HL-60 (cell line): ENCODE measurements at regions not wholly inside any gene's neighbourhood (a gene's known extent, or its start where the extent isn't known, plus 50 kb on each side); places are given as distances from the start of the nearest gene placed in this dataset.

Source experiments
- DNase-seq, 2 experiments: peaks; one replicate each; pipeline ENCODE4 v3.0.0-alpha.2; 2010 to 2020; ENCODE audit warnings: low read depth in 1 of 2, low spot score in 1 of 2
- H3K27ac ChIP-seq: fragments of 250-450 bp; sonication (Bioruptor Pico); replicated peaks from 2 replicates; pipeline ENCODE4 v1.5.1; 2020; ENCODE audit warnings: mild to moderate bottlenecking, moderate library complexity
- H3K27me3 ChIP-seq: fragments of 250-450 bp; sonication (Bioruptor Pico); 2 replicates; pipeline ENCODE4 v1.5.1; 2021; ENCODE audit warnings: mild to moderate bottlenecking, moderate library complexity; ENCODE audit not compliant: insufficient read depth, poor library complexity, severe bottlenecking
- H3K4me3 ChIP-seq: replicated peaks from 2 replicates; pipeline ENCODE4 v1.5.1; 2011; ENCODE audit warnings: mild to moderate bottlenecking, control low read depth, low read length; ENCODE audit not compliant: insufficient read depth
- GABPA ChIP-seq: IDR thresholded peaks from 2 replicates; pipeline ENCODE4 v1.6.1; 2012; ENCODE audit warnings: low read depth
- POLR2AphosphoS5 ChIP-seq: IDR thresholded peaks from 2 replicates; pipeline ENCODE4 v1.6.1; 2012; ENCODE audit warnings: low read depth
- REST ChIP-seq: IDR thresholded peaks from 2 replicates; pipeline ENCODE4 v1.6.1; 2012; ENCODE audit warnings: low read depth; ENCODE audit not compliant: insufficient replicate concordance
- SPI1 ChIP-seq: IDR thresholded peaks from 2 replicates; pipeline ENCODE4 v1.6.1; 2012; ENCODE audit warnings: low read depth, mild to moderate bottlenecking, borderline replicate concordance
- TF ChIP-seq, protein P1 (sequence below): IDR thresholded peaks from one replicate; pipeline ENCODE4 v1.5.1; 2011; ENCODE audit warnings: low read length, control low read depth, inconsistent platforms; ENCODE audit not compliant: insufficient read depth

GRCh38 chr2:37843556-37843955 is 81.5 kb upstream of the RMDN2 start:
- Histone ChIP-seq H3K27ac (no peak overlapping the region), H3K4me3 (no peak overlapping the region), H3K27me3 (no peaks in the 10 kb centered on the region)
- no peak for TF ChIP-seq SPI1
- TF ChIP-seq, protein P1, sequence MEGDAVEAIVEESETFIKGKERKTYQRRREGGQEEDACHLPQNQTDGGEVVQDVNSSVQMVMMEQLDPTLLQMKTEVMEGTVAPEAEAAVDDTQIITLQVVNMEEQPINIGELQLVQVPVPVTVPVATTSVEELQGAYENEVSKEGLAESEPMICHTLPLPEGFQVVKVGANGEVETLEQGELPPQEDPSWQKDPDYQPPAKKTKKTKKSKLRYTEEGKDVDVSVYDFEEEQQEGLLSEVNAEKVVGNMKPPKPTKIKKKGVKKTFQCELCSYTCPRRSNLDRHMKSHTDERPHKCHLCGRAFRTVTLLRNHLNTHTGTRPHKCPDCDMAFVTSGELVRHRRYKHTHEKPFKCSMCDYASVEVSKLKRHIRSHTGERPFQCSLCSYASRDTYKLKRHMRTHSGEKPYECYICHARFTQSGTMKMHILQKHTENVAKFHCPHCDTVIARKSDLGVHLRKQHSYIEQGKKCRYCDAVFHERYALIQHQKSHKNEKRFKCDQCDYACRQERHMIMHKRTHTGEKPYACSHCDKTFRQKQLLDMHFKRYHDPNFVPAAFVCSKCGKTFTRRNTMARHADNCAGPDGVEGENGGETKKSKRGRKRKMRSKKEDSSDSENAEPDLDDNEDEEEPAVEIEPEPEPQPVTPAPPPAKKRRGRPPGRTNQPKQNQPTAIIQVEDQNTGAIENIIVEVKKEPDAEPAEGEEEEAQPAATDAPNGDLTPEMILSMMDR: no peak
- no peak for TF ChIP-seq GABPA
- TF ChIP-seq POLR2AphosphoS5: no peak
- no peak for TF ChIP-seq REST
- no peak for DNase-seq

DNA sequence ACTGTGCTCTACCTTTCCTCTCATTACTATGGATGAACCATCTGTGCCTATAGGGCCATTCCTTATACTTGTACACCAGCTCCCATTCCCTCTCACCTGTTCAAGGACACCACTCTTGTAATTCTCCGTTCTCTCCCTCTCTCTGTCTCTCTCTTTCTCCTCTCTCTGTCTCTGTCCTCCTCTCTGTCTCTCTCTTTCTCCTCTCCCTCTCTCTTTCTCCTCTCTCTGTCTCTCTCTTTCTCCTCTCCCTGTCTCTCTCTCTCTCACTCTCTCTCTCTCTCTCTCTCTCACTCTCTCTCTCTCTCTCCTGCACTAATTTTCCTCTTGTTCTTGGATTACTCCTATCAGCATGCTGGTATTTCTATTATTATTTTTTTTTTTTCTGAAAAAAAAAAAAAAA is 78.9 kb upstream of the RMDN2 start:
- H3K27me3 ChIP-seq: no peaks in the 10 kb centered on the region
- DNase-seq: no peak
- TF ChIP-seq REST: no peak
- TF ChIP-seq SPI1: no peak
- TF ChIP-seq GABPA: no peak
- TF ChIP-seq, protein P1: no peak
- no peak for TF ChIP-seq POLR2AphosphoS5
- H3K27ac ChIP-seq: no peak overlapping the region
- H3K4me3 ChIP-seq: no peak overlapping the region

GRCh38 chr2:37847792-37848191 is 77.3 kb upstream of the RMDN2 start:
- DNase-seq: no peak
- no peak overlapping the region for H3K27ac ChIP-seq
- H3K27me3 ChIP-seq: no peaks in the 10 kb centered on the region
- no peak for TF ChIP-seq REST
- no peak for TF ChIP-seq POLR2AphosphoS5
- TF ChIP-seq, protein P1: no peak
- TF ChIP-seq SPI1: no peak
- no peak for TF ChIP-seq GABPA
- H3K4me3 ChIP-seq: no peak overlapping the region
